PC-9 (cell line): ENCODE measurements at regions not wholly inside any gene's neighbourhood (a gene's known extent, or its start where the extent isn't known, plus 50 kb on each side); places are given as distances from the start of the nearest gene placed in this dataset.

Experiments
- EZH2 ChIP-seq: fragments of 200-600 bp; sonication (generic); IDR thresholded peaks from 2 replicates; pipeline ENCODE4 v1.8.0; 2017; ENCODE audit warnings: antibody characterized with exemption, low read depth
- TF ChIP-seq, protein P1 (sequence below): fragments of 200-600 bp; sonication (generic); conservative IDR thresholded peaks from 2 replicates; pipeline ENCODE4 v1.6.1; 2017; ENCODE audit warnings: mixed run types, antibody characterized with exemption, mild to moderate bottlenecking, moderate library complexity

DNA sequence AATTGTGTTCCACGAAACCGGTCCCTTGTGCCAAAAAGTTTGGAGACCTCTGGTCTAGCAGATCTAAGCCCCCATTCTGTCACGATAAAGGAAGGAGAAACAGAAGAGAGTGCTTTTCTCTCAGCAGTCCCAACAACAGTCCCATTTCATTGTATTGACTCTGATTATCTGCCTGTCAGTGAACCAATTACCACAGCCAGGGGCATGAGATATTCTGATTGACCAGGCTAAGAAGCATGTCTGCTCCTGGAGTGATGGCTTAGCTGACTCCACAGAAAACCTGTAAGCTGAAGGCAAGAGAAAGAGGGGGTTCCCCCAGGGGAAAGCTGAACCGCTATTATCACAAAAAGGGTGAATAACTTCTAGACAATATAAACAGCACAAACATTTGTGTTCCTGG lies 765.4 kb downstream of the SORCS1 start:
- TF ChIP-seq, protein P1, sequence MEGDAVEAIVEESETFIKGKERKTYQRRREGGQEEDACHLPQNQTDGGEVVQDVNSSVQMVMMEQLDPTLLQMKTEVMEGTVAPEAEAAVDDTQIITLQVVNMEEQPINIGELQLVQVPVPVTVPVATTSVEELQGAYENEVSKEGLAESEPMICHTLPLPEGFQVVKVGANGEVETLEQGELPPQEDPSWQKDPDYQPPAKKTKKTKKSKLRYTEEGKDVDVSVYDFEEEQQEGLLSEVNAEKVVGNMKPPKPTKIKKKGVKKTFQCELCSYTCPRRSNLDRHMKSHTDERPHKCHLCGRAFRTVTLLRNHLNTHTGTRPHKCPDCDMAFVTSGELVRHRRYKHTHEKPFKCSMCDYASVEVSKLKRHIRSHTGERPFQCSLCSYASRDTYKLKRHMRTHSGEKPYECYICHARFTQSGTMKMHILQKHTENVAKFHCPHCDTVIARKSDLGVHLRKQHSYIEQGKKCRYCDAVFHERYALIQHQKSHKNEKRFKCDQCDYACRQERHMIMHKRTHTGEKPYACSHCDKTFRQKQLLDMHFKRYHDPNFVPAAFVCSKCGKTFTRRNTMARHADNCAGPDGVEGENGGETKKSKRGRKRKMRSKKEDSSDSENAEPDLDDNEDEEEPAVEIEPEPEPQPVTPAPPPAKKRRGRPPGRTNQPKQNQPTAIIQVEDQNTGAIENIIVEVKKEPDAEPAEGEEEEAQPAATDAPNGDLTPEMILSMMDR, result no peak
- no peak for TF ChIP-seq EZH2
